Ishikawa (cell line): ENCODE measurements at regions not wholly inside any gene's neighbourhood (a gene's known extent, or its start where the extent isn't known, plus 50 kb on each side); places are given as distances from the start of the nearest gene placed in this dataset.

Source experiments
- CEBPB ChIP-seq: IDR thresholded peaks from 2 replicates; pipeline ENCODE4 v1.6.1; 2012
- CREB1 ChIP-seq: IDR thresholded peaks from 2 replicates; pipeline ENCODE4 v1.6.1; 2012; ENCODE audit warnings: low read depth
- EGR1 ChIP-seq: IDR thresholded peaks from 2 replicates; pipeline ENCODE4 v1.6.1; 2012
- EP300 ChIP-seq: IDR thresholded peaks from 2 replicates; pipeline ENCODE4 v1.6.1; 2012; ENCODE audit warnings: borderline replicate concordance
- FOXM1 ChIP-seq: IDR thresholded peaks from 2 replicates; pipeline ENCODE4 v1.6.1; 2012; ENCODE audit warnings: low read depth, borderline replicate concordance
- MAX ChIP-seq: IDR thresholded peaks from 2 replicates; pipeline ENCODE4 v1.6.1; 2012
- NFIC ChIP-seq: IDR thresholded peaks from 2 replicates; pipeline ENCODE4 v1.6.1; 2012
- RAD21 ChIP-seq: IDR thresholded peaks from 2 replicates; pipeline ENCODE4 v1.6.1; 2012; ENCODE audit warnings: low read depth
- REST ChIP-seq: IDR thresholded peaks from 2 replicates; pipeline ENCODE4 v1.6.1; 2012; ENCODE audit warnings: low read depth, mild to moderate bottlenecking
- TAF1 ChIP-seq: IDR thresholded peaks from 2 replicates; pipeline ENCODE4 v1.6.1; 2012; ENCODE audit warnings: low read depth, mild to moderate bottlenecking
- TCF12 ChIP-seq: IDR thresholded peaks from 2 replicates; pipeline ENCODE4 v1.6.1; 2012; ENCODE audit warnings: low read depth
- TEAD4 ChIP-seq: IDR thresholded peaks from 2 replicates; pipeline ENCODE4 v1.6.1; 2012
- USF1 ChIP-seq: IDR thresholded peaks from 2 replicates; pipeline ENCODE4 v1.6.1; 2012
- YY1 ChIP-seq: IDR thresholded peaks from 2 replicates; pipeline ENCODE4 v1.6.1; 2012; ENCODE audit warnings: low read depth
- ZBTB7A ChIP-seq: IDR thresholded peaks from 2 replicates; pipeline ENCODE4 v1.6.1; 2012; ENCODE audit warnings: low read depth

GRCh38 chr2:204161886-204162285 lies 225.3 kb downstream of the ICOS start:
- TF ChIP-seq FOXM1 (no peak), CREB1 (no peak), EP300 (no peak), MAX (no peak), CEBPB (no peak), NFIC (no peak), ZBTB7A (no peak), USF1 (no peak), TAF1 (no peak), RAD21 (no peak), REST (no peak)

GRCh38 chr2:204166961-204167360 lies 230.4 kb downstream of the ICOS start:
- TF ChIP-seq EP300 (no peak), CEBPB (no peak), TEAD4 (no peak), FOXM1 (no peak)

- no peak for TF ChIP-seq USF1
- TF ChIP-seq EP300, result no peak
- no peak for TF ChIP-seq ZBTB7A
- TF ChIP-seq NFIC, result no peak
- TF ChIP-seq TAF1, result no peak
- no peak for TF ChIP-seq YY1
Measured at GRCh38 chr2:204170411-204170810, 233.8 kb downstream of the ICOS start.

GRCh38 chr2:204171432-204172144 lies 235.0 kb downstream of the ICOS start:
- TF ChIP-seq USF1, result no peak
- TF ChIP-seq CEBPB, result no peak
- no peak for TF ChIP-seq REST
- no peak for TF ChIP-seq TAF1
- no peak for TF ChIP-seq EP300
- TF ChIP-seq TCF12, result no peak
- no peak for TF ChIP-seq MAX
- TF ChIP-seq YY1, result no peak
- no peak for TF ChIP-seq TEAD4
- no peak for TF ChIP-seq NFIC
- no peak for TF ChIP-seq FOXM1
- no peak for TF ChIP-seq CREB1
- TF ChIP-seq RAD21, result no peak
- no peak for TF ChIP-seq EGR1
- TF ChIP-seq ZBTB7A, result no peak

GRCh38 chr2:204172145-204172600 lies 235.6 kb downstream of the ICOS start:
- no peak for TF ChIP-seq TAF1
- TF ChIP-seq RAD21, result no peak
- TF ChIP-seq YY1, result no peak
- TF ChIP-seq NFIC, result no peak
- TF ChIP-seq TEAD4, result no peak
- no peak for TF ChIP-seq MAX
- no peak for TF ChIP-seq ZBTB7A
- no peak for TF ChIP-seq USF1
- no peak for TF ChIP-seq CREB1
- no peak for TF ChIP-seq EGR1
- no peak for TF ChIP-seq FOXM1
- no peak for TF ChIP-seq REST
- TF ChIP-seq EP300, result no peak
- no peak for TF ChIP-seq CEBPB
- TF ChIP-seq TCF12, result no peak
